D721Med (cell line): ENCODE measurements at regions not wholly inside any gene's neighbourhood (a gene's known extent, or its start where the extent isn't known, plus 50 kb on each side); places are given as distances from the start of the nearest gene placed in this dataset.

Source experiments
- DNase-seq: peaks from one replicate; pipeline ENCODE4 v3.0.0; 2011; ENCODE audit warnings: low spot score; ENCODE audit not compliant: insufficient read length
- FAIRE-seq: peaks from 2 replicates; lab custom pipeline; 2011; peaks lifted over from hg19 to GRCh38; lab: Jason Lieb, UNC
- CTCF ChIP-seq: IDR thresholded peaks from 2 replicates; pipeline ENCODE4 v1.5.1; 2012; ENCODE audit warnings: mild to moderate bottlenecking, control low read depth; ENCODE audit not compliant: insufficient read depth; ENCODE audit errors: missing control alignments

DNA sequence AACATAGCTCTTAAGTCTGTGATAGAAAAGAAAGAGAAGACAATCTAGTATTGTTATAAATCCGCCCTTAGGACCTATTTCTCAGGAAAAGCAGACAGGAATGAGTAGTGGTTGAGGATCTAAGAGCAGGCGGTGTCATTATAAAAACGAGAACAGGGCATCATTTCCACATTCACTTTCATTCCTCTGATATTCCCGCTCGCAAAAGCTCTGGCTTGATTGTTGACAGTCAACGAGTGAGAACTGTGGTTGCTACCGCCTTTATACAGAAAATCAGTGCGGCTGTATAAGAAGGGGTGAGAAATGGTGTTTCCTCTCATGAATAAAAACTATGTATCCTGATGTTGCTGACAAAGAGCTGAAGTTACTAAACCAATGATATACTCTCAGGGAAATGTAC, 1409.6 kb upstream of the WWC1 start:
- no peak for TF ChIP-seq CTCF
- DNase-seq = no peak
- FAIRE-seq = no peak

- FAIRE-seq (no peak), DNase-seq (no peak)
- no peak for TF ChIP-seq CTCF
These were observed 1408.4 kb upstream of the WWC1 start for GRCh38 chr5:166883016-166883415.

GRCh38 chr5:166898166-166898565, 1393.3 kb upstream of the WWC1 start:
- no peak for FAIRE-seq
- no peak for DNase-seq
- TF ChIP-seq CTCF = no peak

DNA sequence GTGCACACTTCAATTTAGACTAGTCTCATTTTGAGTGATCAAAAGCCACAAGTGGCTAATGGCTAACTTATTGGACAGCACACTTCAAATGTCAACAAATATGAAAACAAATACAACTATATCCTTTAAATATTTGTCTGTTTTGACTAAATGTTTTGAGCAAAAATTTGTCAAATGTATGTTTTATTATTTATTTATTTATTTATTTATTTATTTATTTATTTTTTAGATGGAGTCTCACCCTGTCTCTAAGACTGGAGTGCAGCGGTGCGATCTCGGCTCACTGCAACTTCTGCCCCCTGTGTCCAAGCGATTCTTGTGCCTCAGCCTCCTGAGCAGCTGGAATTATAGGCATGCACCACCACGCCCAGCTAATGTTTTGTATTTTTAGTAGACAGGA, 1392.1 kb upstream of the WWC1 start:
- no peak for FAIRE-seq
- no peak for TF ChIP-seq CTCF
- DNase-seq = no peak

GRCh38 chr5:166904571-166904970, 1386.9 kb upstream of the WWC1 start:
- no peak for TF ChIP-seq CTCF
- DNase-seq (no peak), FAIRE-seq (no peak)

- FAIRE-seq = no peak
- no peak for TF ChIP-seq CTCF
- DNase-seq = no peak
These were observed 1384.3 kb upstream of the WWC1 start for GRCh38 chr5:166906991-166907713.

DNA sequence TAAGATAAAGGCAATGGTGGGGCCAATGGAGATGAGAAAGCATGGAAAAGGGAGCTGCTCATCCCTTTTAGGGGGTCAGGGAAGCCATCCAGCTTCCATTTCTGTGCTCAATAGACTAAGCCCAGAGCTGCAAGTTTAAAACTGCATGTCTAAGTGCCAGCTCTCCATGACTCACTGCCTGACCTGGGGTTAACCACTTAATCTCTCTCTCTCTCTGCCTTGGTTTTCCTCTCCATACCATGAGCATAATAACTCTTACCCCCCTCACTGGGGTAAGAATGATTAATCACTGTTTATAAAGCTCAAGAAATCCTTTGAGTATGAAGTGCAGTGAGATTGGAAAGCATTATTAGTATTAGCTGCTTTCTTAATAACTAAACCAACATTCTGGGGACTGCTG, 1382.4 kb upstream of the WWC1 start:
- TF ChIP-seq CTCF = no peak
- DNase-seq (no peak), FAIRE-seq (no peak)
